Renal pelvis (tissue), 1 donor: ENCODE measurements at regions not wholly inside any gene's neighbourhood (a gene's known extent, or its start where the extent isn't known, plus 50 kb on each side); places are given as distances from the start of the nearest gene placed in this dataset.
A peak's percentile ranks its signal among the peaks of the same experiment; 100 is the strongest.
"Not testable (repeated sequence)": the region's sequence is repeated elsewhere in the genome, so short reads cannot be mapped to it uniquely, and the experiment has no call there.

Source experiments
- DNase-seq: peaks from one replicate; pipeline ENCODE4 v3.0.0-alpha.2; 2013

- no peak for DNase-seq
Measured at GRCh38 chr1:219726480-219727272, 113.8 kb upstream of the ZC3H11B start.

GRCh38 chr1:219724440-219724839, 111.5 kb upstream of the ZC3H11B start:
- DNase-seq: no peak

GRCh38 chr1:219717536-219717935, 104.6 kb upstream of the ZC3H11B start:
- DNase-seq: no peak

GRCh38 chr1:219716611-219717114, 103.8 kb upstream of the ZC3H11B start:
- no peak for DNase-seq

GRCh38 chr1:219713981-219714381, 101.1 kb upstream of the ZC3H11B start:
- no peak for DNase-seq

GRCh38 chr1:219712506-219712905, 99.6 kb upstream of the ZC3H11B start:
- no peak for DNase-seq

- peak; percentile 15 for DNase-seq
Measured at GRCh38 chr1:219710529-219711194, 97.8 kb upstream of the ZC3H11B start.

- DNase-seq: no peak
Measured at GRCh38 chr1:219708919-219709543, 96.1 kb upstream of the ZC3H11B start.

GRCh38 chr1:219707885-219708284, 95.0 kb upstream of the ZC3H11B start:
- not testable (repeated sequence) for DNase-seq

- not testable (repeated sequence) for DNase-seq
Measured at GRCh38 chr1:219704331-219704730, 91.4 kb upstream of the ZC3H11B start.

GRCh38 chr1:219703368-219703639, 90.4 kb upstream of the ZC3H11B start:
- DNase-seq: no peak

GRCh38 chr1:219701476-219701875, 88.6 kb upstream of the ZC3H11B start:
- no peak for DNase-seq

GRCh38 chr1:219699870-219700269, 87.0 kb upstream of the ZC3H11B start:
- DNase-seq: no peak

- no peak for DNase-seq
Measured at GRCh38 chr1:219697682-219698081, 84.8 kb upstream of the ZC3H11B start.

GRCh38 chr1:219692981-219693380, 80.1 kb upstream of the ZC3H11B start:
- DNase-seq: no peak

GRCh38 chr1:219689774-219690173, 76.9 kb upstream of the ZC3H11B start:
- DNase-seq: no peak

GRCh38 chr1:219687779-219688178, 74.9 kb upstream of the ZC3H11B start:
- no peak for DNase-seq

- DNase-seq: no peak
Measured at GRCh38 chr1:219686171-219686570, 73.3 kb upstream of the ZC3H11B start.

- DNase-seq: no peak
Measured at GRCh38 chr1:219682788-219683187, 69.9 kb upstream of the ZC3H11B start.

- DNase-seq: no peak
Measured at GRCh38 chr1:219681876-219682275, 69.0 kb upstream of the ZC3H11B start.

GRCh38 chr1:219676012-219676765, 63.3 kb upstream of the ZC3H11B start:
- no peak for DNase-seq

GRCh38 chr1:219670426-219671149, 57.7 kb upstream of the ZC3H11B start:
- no peak for DNase-seq
